Activated gamma-delta T cell (primary cell): ENCODE measurements at regions not wholly inside any gene's neighbourhood (a gene's known extent, or its start where the extent isn't known, plus 50 kb on each side); places are given as distances from the start of the nearest gene placed in this dataset.

Source experiments
- DNase-seq: peaks from one replicate; lab custom pipeline; 2025; lab: John Stamatoyannopoulos, UW

DNA sequence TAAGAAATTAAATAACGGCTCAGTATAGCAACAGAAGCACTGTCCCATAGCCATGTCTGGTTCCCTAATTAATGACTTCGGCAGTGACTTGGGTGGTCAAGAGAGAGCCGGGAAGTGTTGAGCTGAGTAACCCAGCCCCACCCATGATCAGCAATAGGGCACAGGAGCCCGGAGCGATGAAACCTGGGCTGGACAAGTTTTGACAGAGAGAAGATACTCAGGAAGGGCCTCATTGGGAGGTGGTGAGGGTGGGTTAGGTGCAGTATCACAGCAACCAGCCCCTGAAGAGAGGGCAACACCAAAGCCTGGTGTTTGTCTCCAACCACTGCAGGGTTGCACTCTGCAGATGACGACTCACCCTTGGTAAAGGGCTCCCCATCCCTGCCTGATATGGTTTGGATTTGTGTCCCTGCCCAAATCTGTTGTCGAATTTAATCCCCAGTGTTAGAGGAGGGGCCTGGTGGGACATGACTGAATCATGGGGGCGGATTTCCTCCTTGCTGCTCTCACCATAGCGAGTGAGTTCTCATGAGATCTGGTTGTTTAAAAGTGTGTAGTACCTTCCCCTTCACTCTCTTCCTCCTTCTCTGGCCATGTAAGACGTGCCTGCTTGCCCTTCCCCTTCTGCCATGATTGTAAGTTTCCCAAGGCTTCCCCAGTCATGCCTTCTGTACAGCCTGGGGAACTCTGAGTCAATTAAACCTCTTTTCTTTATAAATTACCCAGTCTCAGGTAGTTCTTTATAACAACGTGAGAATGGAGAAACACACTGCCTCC is 124.9 kb upstream of the MED13L start:
- no peak for DNase-seq

GRCh38 chr12:116403546-116403945 is 126.1 kb upstream of the MED13L start:
- no peak for DNase-seq

DNA sequence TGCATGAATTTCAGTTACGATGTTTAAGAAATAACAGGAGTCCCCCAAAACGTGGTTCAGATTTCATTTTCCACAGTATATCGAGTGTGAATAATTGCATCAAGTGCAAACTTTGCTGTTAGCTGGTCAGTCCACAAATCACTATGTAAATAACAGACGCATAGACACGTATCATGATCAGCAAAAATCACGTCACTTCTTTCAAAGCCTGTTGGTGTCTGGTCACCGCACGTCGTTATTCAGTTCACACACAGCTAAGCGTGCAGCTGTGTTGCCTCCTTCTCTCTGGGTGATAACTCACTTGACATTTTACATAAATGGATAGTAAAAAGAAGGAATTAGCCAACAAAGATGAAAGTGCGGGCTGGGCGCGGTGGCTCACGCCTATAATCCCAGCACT is 126.8 kb upstream of the MED13L start:
- no peak for DNase-seq

GRCh38 chr12:116404913-116405611 is 127.6 kb upstream of the MED13L start:
- no peak for DNase-seq

GRCh38 chr12:116406529-116406928 is 129.0 kb upstream of the MED13L start:
- DNase-seq, result no peak

DNA sequence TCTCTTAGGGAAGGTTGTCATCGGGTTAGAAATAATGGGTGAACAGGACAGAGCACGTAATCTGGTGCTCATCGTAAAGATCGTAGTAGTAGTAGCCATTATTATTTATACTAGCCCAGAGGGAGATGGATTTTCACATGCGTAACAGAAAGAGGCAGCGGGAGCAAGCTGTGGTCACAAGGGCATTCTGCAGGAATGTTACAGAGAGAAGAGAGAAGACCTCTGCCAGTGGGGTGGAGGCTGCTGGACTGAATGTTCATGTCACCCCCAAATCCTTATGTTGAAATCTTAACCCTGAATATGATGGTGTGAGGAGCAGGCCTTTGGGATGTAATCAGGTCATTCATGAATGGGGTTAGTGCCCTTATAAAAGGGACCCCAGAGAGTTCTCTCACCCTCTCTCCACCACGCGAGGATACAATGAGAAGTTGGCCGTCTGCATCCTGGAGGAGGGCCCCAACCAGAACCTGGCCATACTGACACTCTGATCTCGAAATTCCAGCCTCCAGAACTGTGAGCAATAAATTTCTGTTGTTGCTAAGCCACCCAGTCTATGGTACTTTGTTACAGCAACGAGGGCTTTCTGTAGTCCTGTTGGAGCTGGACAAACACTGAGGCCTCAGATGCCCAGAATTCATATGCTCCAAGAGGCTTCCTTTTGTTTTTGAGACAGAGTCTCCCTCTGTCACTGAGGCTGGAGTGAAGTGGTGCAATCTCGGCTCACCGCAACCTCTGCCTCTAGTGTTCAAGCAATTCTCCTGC is 131.2 kb upstream of the MED13L start:
- DNase-seq, result no peak

- no peak for DNase-seq
Measured at GRCh38 chr12:116411977-116412376, 134.5 kb upstream of the MED13L start.

DNA sequence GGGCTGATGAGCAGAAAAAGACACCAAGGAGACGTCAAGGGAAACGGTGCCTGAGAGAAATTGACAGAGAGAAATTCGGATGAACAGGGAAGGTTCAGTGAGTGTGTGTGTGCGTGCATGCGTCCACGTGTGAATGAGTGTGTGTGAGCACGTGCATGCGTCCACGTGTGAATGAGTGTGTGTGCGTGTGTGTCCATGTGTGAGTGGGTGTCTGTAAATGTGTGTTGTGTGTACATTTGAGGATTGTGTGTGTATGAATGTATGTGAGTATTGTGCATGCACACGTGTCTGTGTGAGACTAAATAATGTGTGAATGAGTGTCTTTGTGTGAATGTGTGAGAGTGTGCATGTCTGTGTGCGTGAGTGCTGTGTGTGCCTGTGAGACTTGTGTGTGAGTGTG is 137.4 kb upstream of the MED13L start:
- DNase-seq, result no peak

DNA sequence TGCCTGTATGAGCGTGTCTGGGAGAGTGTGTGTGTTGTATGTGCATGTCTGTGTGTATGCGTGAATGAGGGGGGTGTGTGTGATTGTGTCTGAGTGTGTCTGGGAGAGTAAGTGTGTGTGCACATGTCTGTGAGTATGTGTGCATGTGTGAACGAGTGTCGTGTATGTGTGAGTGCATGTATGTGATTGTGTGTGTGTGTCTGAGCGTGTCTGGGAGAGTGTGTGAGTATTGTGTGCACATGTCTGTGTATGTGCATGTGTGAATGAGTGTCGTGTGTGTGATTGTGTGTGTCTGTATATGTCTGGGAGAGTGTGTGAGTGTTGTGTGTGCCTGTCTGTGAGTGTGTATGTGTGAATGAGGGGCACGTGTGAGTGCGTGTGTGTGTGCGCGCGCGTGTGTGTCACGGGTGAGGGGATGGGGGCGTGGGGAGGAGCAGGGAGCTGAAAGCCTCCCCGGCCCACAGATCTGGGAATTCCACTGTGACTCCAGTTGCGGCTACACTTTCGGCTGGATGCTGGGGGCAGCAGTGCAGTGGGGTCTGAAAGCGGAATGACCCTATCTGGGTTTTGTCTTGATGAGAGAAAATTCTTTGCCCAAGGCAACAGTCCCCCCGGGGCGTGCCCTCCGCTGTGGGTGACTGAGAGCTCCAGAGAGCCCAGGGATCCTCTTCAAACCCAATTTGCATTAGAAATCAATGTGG is 138.1 kb upstream of the MED13L start:
- no peak for DNase-seq

DNA sequence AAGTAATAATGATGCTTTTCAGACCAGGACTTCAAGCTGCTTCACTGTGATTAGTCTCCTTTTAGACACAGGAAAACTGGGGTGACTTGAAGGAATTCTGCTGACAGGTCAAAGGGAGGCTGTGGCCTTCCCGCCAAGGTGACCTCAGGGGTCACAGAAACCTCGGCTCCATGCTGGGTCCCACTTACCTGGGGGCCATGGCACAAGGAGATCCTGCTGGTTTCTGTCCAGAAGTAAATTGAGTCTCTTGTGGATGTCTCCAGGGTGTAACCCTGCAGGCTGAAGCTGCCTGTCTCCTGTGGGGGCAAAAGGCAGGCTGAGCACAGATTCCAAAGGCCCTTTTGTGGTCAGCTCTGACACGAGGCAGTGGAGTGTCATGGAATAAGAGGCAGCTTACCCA is 138.7 kb upstream of the MED13L start:
- no peak for DNase-seq

GRCh38 chr12:116418551-116418950 is 140.6 kb upstream of the MAP1LC3B2 start:
- DNase-seq, result no peak

GRCh38 chr12:116420227-116420880 is 138.8 kb upstream of the MAP1LC3B2 start:
- DNase-seq, result no peak

- DNase-seq, result no peak
Measured at GRCh38 chr12:116421785-116422538, 137.2 kb upstream of the MAP1LC3B2 start.

- DNase-seq, result no peak
Measured at GRCh38 chr12:116423094-116423493, 136.1 kb upstream of the MAP1LC3B2 start.

DNA sequence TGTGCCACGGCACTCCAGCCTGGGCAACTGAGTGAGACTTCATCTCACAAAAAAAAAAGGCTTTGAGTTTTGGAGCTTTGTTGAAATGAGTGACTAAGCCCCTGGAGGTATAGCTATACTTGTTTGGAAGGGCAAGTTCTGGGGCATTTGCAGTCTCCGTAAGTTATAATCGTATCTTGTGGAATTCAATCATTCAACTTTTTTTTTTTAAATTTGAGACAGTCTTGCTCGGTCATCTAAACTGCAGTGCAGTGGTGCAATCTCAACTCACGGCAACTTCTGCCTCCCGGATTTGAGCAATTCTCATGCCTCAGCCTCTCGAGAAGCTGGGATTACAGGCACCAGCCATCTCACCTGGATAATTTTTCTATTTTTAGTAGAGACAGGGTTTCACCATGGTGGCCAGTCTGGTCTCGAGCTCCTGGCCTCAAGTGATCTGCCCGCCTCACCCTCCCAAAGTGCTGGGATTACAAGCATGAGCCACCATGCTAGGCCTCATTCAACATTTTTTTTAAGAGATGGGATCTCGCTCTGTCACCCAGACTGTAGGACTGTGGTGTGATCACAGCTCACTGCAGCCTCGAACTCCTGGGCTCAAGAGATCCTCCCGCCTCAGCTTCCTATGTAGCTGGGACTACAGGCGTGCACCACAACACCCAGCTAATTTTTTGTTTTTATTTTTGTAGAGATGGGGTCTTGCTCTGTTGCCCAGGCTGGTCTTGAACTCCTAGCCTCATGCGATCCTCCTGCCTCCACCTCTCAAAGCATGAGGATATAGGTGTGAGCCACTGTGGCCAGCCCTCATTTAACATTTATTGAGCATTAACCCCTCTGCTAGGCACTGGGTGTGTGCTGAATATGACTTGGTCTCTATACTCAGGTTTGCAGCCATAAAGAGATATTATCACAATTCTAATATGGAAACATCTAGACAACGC is 133.7 kb upstream of the MAP1LC3B2 start:
- DNase-seq, result no peak

GRCh38 chr12:116426391-116427136 is 132.6 kb upstream of the MAP1LC3B2 start:
- no peak for DNase-seq

DNA sequence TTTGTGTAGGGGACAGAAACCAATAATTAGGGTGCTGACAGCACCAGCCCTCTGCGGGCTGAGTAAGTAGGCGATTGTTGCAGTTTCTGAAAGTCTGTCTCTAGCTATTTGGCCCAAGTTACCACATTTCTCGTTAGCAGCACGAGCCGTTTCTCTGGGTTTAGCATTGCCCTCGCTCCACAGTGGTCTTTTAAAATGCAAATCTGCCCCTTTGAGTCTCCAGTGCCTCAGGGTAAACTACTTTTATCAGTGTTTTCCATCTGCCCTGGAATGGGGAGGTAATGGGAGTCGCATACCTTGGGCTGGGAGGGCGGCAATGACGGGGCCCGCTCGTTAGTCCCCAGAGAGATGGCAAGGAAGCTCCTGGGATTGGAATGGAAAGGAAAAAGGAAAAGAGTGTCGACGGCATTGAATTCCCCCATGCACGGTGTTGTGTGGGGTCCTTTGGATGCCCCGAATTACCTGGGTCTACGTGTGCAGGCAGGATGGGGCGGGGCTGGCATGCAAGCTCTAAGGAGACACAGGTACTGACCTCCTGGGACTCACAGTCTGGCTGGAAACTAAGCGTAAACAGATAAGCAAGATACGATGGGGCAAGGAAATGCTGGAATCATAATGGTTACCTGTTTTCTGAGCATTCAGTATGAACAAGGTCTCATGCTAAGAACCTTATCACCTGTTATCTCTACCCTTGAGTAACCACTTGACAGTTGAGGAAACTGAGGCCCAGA is 131.8 kb upstream of the MAP1LC3B2 start:
- DNase-seq, result no peak

DNA sequence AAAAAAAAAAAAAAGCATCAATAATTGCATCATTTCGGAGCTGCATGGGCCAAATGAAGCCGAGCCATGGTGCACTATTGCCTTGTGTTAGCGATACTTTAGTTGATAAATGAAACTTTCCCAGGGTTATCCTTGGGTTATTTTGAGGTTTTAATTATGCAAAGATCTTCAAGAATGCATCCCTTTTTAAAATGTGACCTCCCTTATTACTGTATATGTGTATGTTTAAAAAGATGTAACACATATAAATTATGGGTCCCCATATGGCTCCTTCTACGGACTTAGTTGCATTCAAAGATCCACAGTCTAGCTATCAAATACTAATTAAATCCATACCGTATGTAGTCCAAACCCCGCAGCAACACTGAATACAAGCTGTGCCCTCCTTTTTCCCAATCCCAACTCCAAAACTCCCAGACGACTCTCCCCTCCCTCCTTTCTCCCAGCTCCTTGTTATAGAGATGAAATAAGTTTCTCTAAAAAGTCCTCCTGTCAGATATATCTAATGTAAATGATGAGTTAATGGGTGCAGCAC is 129.3 kb upstream of the MAP1LC3B2 start:
- no peak for DNase-seq
